ENCODE measurements at regions not wholly inside any gene's neighbourhood (a gene's known extent, or its start where the extent isn't known, plus 50 kb on each side); places are given as distances from the start of the nearest gene placed in this dataset.

DNA sequence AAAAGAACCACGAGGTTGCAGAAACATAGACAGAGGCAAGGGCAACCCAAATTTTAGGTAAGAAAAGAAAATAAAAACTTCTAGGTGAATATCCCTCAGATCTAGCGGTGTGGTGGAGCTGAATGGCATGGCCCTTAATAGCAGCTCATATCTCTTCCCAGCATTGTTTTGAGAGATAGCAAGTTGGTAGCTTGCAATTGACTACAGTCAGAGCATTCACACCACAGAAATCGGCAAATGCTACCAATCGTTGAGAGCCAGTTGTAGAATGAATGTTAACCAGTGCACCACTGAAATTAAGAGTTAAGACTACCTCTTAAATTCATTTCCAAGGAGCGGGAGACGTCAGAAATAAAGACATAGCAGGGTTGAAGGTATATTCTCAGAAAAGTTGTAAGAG, 184.0 kb upstream of the KIT start:
- Mint-ChIP-seq H3K9me3 (peaks cover 3% of the 10 kb centered on the region), H3K36me3 (ENCODE audit: low read depth) (no peaks in the 10 kb centered on the region), H3K4me3 (no peak overlapping the region), H3K27ac (ENCODE audit: unreplicated experiment) (no peak overlapping the region), H3K27me3 (ENCODE audit: low read depth) (no peaks in the 10 kb centered on the region), H3K4me1 (no peaks in the 10 kb centered on the region)
- no peak for DNase-seq (ENCODE audit: low read depth, low spot score)
- TF ChIP-seq, protein P1, sequence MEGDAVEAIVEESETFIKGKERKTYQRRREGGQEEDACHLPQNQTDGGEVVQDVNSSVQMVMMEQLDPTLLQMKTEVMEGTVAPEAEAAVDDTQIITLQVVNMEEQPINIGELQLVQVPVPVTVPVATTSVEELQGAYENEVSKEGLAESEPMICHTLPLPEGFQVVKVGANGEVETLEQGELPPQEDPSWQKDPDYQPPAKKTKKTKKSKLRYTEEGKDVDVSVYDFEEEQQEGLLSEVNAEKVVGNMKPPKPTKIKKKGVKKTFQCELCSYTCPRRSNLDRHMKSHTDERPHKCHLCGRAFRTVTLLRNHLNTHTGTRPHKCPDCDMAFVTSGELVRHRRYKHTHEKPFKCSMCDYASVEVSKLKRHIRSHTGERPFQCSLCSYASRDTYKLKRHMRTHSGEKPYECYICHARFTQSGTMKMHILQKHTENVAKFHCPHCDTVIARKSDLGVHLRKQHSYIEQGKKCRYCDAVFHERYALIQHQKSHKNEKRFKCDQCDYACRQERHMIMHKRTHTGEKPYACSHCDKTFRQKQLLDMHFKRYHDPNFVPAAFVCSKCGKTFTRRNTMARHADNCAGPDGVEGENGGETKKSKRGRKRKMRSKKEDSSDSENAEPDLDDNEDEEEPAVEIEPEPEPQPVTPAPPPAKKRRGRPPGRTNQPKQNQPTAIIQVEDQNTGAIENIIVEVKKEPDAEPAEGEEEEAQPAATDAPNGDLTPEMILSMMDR (conservative IDR thresholded peaks at IDR 0.05) = no peak

DNA sequence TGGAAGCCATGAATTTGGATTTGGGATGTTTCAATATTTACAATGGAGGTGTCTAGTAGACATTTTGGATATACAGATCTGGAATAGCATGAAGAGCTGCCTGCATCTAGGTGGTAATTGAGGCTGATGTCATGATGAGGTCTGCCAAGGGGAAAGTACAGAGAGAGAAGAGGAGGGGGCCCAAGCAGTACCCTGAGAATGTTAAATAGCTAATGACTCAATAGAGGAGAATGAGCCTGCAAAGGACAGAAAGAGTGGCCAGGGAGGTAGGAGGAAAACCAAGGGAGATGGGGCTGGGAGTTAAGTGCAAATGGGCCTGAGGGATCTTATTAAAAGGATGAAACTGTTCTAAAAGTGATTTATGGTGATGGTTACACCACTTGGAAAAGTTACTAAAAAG, 182.2 kb upstream of the KIT start:
- no peak for DNase-seq (ENCODE audit: low read depth, low spot score)
- H3K27me3 Mint-ChIP-seq (ENCODE audit: low read depth) = no peaks in the 10 kb centered on the region
- no peak overlapping the region for H3K27ac Mint-ChIP-seq (ENCODE audit: unreplicated experiment)
- H3K4me1 Mint-ChIP-seq = no peaks in the 10 kb centered on the region
- H3K36me3 Mint-ChIP-seq (ENCODE audit: low read depth) = peaks cover 3% of the 10 kb centered on the region
- H3K9me3 Mint-ChIP-seq = peaks cover 7% of the 10 kb centered on the region
- H3K4me3 Mint-ChIP-seq = no peak overlapping the region
- TF ChIP-seq, protein P1 (conservative IDR thresholded peaks at IDR 0.05) = no peak

DNA sequence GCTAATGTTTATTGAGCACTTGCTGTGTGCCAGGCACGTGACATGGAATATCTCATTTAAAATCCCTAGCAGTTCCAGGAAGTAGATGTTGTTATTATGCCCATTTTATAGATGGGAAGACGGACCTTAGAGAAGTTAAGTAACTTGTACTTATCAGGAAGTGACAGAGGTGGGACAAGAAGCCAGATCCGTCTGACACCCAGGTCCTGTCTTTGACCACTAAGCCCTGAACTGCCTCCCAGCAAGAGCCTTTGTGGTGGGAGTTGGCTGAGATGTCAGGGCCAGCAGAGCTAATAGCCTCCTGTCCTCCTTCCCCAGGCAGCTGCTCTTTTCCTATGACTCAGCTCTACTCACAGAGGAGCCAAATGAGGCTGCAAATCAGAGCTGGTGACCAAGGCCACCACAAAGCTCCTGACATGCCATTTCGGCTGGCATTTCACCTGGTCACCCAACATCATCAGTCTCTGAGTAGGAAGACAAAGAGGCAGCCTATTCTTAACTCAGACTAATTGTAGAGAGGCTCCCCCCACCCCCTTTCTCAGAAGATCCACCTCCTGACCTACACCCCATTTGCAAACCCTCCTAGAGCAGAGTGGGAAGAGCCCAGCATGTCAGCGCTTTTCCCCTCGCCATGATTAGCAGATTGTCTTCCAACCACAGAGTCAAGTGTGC, 175.1 kb upstream of the KIT start:
- Mint-ChIP-seq H3K27me3 (ENCODE audit: low read depth) (no peaks in the 10 kb centered on the region), H3K9me3 (peaks cover 9% of the 10 kb centered on the region), H3K4me3 (no peak overlapping the region), H3K27ac (ENCODE audit: unreplicated experiment) (no peak overlapping the region), H3K4me1 (no peaks in the 10 kb centered on the region), H3K36me3 (ENCODE audit: low read depth) (peaks cover 5% of the 10 kb centered on the region)
- TF ChIP-seq, protein P1 (conservative IDR thresholded peaks at IDR 0.05) = no peak
- no peak for DNase-seq (ENCODE audit: low read depth, low spot score)

DNA sequence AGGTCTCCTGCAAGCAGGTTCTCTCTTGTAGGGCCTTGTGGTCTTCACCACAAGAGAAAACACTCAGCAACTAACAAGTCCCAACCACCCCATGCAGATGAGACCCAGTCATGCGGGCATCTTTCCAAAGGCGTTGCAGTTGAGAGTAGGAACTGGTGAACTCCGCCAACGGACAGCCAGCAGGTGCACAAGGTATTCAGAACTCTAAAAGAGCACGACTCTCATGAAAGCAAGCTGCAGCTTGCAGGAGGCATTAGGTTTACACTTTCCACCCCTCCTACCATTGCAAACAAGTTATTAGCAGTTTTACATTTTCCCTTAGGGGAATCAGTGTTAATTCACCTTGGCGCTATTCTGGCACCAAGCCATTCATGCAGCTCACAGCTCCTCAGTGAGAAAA, 173.4 kb upstream of the KIT start:
- Mint-ChIP-seq H3K27me3 (ENCODE audit: low read depth) (no peaks in the 10 kb centered on the region), H3K4me1 (no peaks in the 10 kb centered on the region), H3K9me3 (peaks cover 4% of the 10 kb centered on the region), H3K4me3 (no peak overlapping the region), H3K27ac (ENCODE audit: unreplicated experiment) (no peak overlapping the region), H3K36me3 (ENCODE audit: low read depth) (peaks cover 5% of the 10 kb centered on the region)
- TF ChIP-seq, protein P1 (conservative IDR thresholded peaks at IDR 0.05) = no peak
- DNase-seq (ENCODE audit: low read depth, low spot score) = no peak

DNA sequence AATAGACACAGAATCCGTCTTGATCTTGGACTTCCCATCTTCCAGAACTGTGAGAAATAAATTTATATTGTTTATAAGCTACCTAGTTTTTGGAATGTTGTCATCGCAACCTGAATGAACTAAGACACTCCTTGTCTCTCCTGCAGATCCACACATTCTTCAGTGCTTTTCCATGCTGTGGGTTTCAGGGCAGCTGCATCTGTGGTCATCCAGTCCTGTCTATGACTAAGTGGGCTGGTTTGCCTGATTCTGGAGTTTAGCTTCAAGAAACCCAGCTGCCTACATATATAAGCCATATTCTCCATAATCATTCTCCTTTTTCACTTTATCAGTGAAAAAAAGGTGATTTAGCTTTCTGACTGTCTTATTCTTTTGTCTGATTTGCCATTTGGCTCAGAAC, 170.3 kb upstream of the KIT start:
- H3K27me3 Mint-ChIP-seq (ENCODE audit: low read depth) = no peaks in the 10 kb centered on the region

More for the DNA sequence above, 170.3 kb upstream of the KIT start:
- TF ChIP-seq, protein P1 (conservative IDR thresholded peaks at IDR 0.05) = no peak
- Mint-ChIP-seq H3K27ac (ENCODE audit: unreplicated experiment) (no peak overlapping the region), H3K9me3 (no peaks in the 10 kb centered on the region), H3K36me3 (ENCODE audit: low read depth) (no peaks in the 10 kb centered on the region), H3K4me1 (no peaks in the 10 kb centered on the region), H3K4me3 (no peak overlapping the region)
- no peak for DNase-seq (ENCODE audit: low read depth, low spot score)
